ENCODE measurements at regions not wholly inside any gene's neighbourhood (a gene's known extent, or its start where the extent isn't known, plus 50 kb on each side); places are given as distances from the start of the nearest gene placed in this dataset.

DNA sequence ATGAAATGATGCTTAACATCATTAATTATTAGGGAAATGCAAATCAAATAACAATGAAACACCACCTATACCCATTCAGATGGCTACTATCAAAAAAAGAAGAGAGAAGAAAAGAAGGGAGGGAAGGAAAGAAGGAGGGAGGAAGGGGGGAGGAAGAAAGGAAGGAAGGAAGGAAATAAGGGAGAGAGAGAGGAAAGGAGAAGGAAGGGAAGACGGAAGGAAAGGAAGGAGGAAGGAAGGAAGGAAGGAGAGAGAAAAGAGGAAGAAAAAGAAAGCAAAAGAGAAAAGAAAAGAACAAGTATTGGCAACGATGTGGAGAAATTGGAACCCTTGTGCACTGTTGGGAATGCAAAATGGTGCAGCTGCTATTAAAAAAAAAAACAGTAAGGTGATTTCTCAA lies 363.3 kb downstream of the TNS1 start:
- TF ChIP-seq, protein P1, sequence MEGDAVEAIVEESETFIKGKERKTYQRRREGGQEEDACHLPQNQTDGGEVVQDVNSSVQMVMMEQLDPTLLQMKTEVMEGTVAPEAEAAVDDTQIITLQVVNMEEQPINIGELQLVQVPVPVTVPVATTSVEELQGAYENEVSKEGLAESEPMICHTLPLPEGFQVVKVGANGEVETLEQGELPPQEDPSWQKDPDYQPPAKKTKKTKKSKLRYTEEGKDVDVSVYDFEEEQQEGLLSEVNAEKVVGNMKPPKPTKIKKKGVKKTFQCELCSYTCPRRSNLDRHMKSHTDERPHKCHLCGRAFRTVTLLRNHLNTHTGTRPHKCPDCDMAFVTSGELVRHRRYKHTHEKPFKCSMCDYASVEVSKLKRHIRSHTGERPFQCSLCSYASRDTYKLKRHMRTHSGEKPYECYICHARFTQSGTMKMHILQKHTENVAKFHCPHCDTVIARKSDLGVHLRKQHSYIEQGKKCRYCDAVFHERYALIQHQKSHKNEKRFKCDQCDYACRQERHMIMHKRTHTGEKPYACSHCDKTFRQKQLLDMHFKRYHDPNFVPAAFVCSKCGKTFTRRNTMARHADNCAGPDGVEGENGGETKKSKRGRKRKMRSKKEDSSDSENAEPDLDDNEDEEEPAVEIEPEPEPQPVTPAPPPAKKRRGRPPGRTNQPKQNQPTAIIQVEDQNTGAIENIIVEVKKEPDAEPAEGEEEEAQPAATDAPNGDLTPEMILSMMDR (IDR thresholded peaks at IDR 0.05; ENCODE audit: low read depth, low read length) = no peak
- TF ChIP-seq, protein P2, sequence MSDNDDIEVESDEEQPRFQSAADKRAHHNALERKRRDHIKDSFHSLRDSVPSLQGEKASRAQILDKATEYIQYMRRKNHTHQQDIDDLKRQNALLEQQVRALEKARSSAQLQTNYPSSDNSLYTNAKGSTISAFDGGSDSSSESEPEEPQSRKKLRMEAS (IDR thresholded peaks at IDR 0.05; ENCODE audit: low read depth, low read length) = no peak
- no peak for TF ChIP-seq POLR2A (IDR thresholded peaks at IDR 0.05; ENCODE audit: extremely low read depth, insufficient read length)

All from NB4 (cell line).